Liver (tissue), 8 donors: ENCODE measurements at regions not wholly inside any gene's neighbourhood (a gene's known extent, or its start where the extent isn't known, plus 50 kb on each side); places are given as distances from the start of the nearest gene placed in this dataset.

Experiments used
- DNase-seq: peaks from one replicate; pipeline ENCODE4 v3.0.0-alpha.2; 2017; ENCODE audit warnings: low spot score
- H3K27ac ChIP-seq, 2 donors: one replicate each; pipeline ENCODE4 v1.7.0; 2013; ENCODE audit warnings: inconsistent platforms in 2 of 2, low read length in 2 of 2, control low read depth in 1 of 2, low read depth in 1 of 2, mild to moderate bottlenecking in 1 of 2
- H3K27me3 ChIP-seq, 4 donors: one replicate each; pipeline versions ENCODE4 v1.6.1 to v1.7.0; 2013; ENCODE audit warnings: low read length in 3 of 4, inconsistent platforms in 1 of 4, mild to moderate bottlenecking in 1 of 4, moderate library complexity in 1 of 4; ENCODE audit not compliant: control insufficient read depth in 4 of 4, insufficient read depth in 4 of 4
- H3K36me3 ChIP-seq, 4 donors: one replicate each; pipeline versions ENCODE4 v1.6.1 to v1.7.0; 2013; ENCODE audit warnings: low read length in 3 of 4, mild to moderate bottlenecking in 3 of 4, low read depth in 1 of 4, moderate library complexity in 1 of 4; ENCODE audit not compliant: control insufficient read depth in 4 of 4, insufficient read depth in 3 of 4
- H3K4me1 ChIP-seq, 4 donors: one replicate each; pipeline versions ENCODE4 v1.6.1 to v1.7.0; 2013; ENCODE audit warnings: low read length in 3 of 4, mild to moderate bottlenecking in 3 of 4, moderate library complexity in 1 of 4; ENCODE audit not compliant: control insufficient read depth in 4 of 4, insufficient read depth in 4 of 4
- H3K4me3 ChIP-seq, 3 donors: one replicate each; pipeline versions ENCODE4 v1.6.1 to v1.7.0; 2013; ENCODE audit warnings: low read length in 3 of 3, control low read depth in 1 of 3, low read depth in 1 of 3, mild to moderate bottlenecking in 1 of 3
- H3K9ac ChIP-seq, 2 donors: one replicate each; pipeline ENCODE4 v1.7.0; 2013; ENCODE audit warnings: low read length in 2 of 2, mild to moderate bottlenecking in 2 of 2, moderate library complexity in 2 of 2, control low read depth in 1 of 2, low read depth in 1 of 2
- H3K9me3 ChIP-seq, 4 donors: one replicate each; pipeline versions ENCODE4 v1.6.1 to v1.7.0; 2013; ENCODE audit warnings: low read length in 3 of 4; ENCODE audit not compliant: control insufficient read depth in 4 of 4
- ATF3 ChIP-seq: IDR thresholded peaks from 2 replicates; pipeline ENCODE4 v1.6.1; 2016; ENCODE audit warnings: antibody characterized with exemption
- CTCF ChIP-seq: fragments of 150-350 bp; IDR thresholded peaks from 2 replicates; pipeline ENCODE4 v1.5.1; 2017; ENCODE audit warnings: improper control_type of control experiment, low read depth, low read length; ENCODE audit not compliant: missing input control
- FOXA1 ChIP-seq: IDR thresholded peaks from 2 replicates; pipeline ENCODE4 v1.6.1; 2016; ENCODE audit warnings: antibody characterized with exemption
- FOXA2 ChIP-seq: IDR thresholded peaks from 2 replicates; pipeline ENCODE4 v1.6.1; 2016; ENCODE audit warnings: antibody characterized with exemption
- GABPA ChIP-seq, 2 donors: IDR thresholded peaks in 1 of 2; conservative IDR thresholded peaks in 1 of 2; 2 replicates each; pipeline ENCODE4 v1.6.1; 2016; ENCODE audit warnings: antibody characterized with exemption in 2 of 2, mild to moderate bottlenecking in 1 of 2, moderate library complexity in 1 of 2
- HNF4G ChIP-seq: IDR thresholded peaks from 2 replicates; pipeline ENCODE4 v1.6.1; 2016; ENCODE audit warnings: antibody characterized with exemption
- JUND ChIP-seq, 2 donors: IDR thresholded peaks; 2 replicates each; pipeline ENCODE4 v1.6.1; 2016; ENCODE audit warnings: antibody characterized with exemption in 2 of 2
- MAX ChIP-seq: IDR thresholded peaks from 2 replicates; pipeline ENCODE4 v1.6.1; 2016; ENCODE audit warnings: antibody characterized with exemption
- NR2F2 ChIP-seq: IDR thresholded peaks from 2 replicates; pipeline ENCODE4 v1.6.1; 2016; ENCODE audit warnings: antibody characterized with exemption
- RAD21 ChIP-seq, 2 donors: IDR thresholded peaks; 2 replicates each; pipeline ENCODE4 v1.6.1; 2016; ENCODE audit warnings: antibody characterized with exemption in 2 of 2, mild to moderate bottlenecking in 2 of 2
- REST ChIP-seq: IDR thresholded peaks from 2 replicates; pipeline ENCODE4 v1.6.1; 2016; ENCODE audit warnings: antibody characterized with exemption, mild to moderate bottlenecking
- RXRA ChIP-seq, 2 donors: IDR thresholded peaks; 2 replicates each; pipeline ENCODE4 v1.6.1; 2017 to 2018; ENCODE audit warnings: antibody characterized with exemption in 2 of 2, mild to moderate bottlenecking in 1 of 2
- SP1 ChIP-seq: IDR thresholded peaks from 2 replicates; pipeline ENCODE4 v1.6.1; 2018; ENCODE audit warnings: antibody characterized with exemption, mild to moderate bottlenecking
- TAF1 ChIP-seq: conservative IDR thresholded peaks from 2 replicates; pipeline ENCODE4 v1.6.1; 2016; ENCODE audit warnings: antibody characterized with exemption, mild to moderate bottlenecking
- YY1 ChIP-seq: IDR thresholded peaks from 2 replicates; pipeline ENCODE4 v1.6.1; 2016; ENCODE audit warnings: antibody characterized with exemption, mild to moderate bottlenecking
- WGBS: extraction: QIAGEN DNeasy Blood & Tissue Kit; methylation state at CpG from one replicate; pipeline ENCODE4 v1.1.7; 2013; 5-methylcytosine and 5-hydroxymethylcytosine counted together
- donor health status: healthy.
- donor health status: healthy.
- donor health status: healthy.
- donor health status: healthy.
- donor health status: healthy.

- Histone ChIP-seq H3K9ac (no peak overlapping the region), H3K4me1 (no peaks in the 10 kb centered on the region), H3K27me3 (peaks cover 0 to 9% (median 2%) of the 10 kb centered on the region in 4 donors), H3K4me3 (no peak overlapping the region), H3K9me3 (no peaks in the 10 kb centered on the region), H3K27ac (no peak overlapping the region), H3K36me3 (no peaks in the 10 kb centered on the region)
- WGBS = 56% methylated on average over 4 of the region's 4 CpGs
- DNase-seq = no peak
- TF ChIP-seq HNF4G = no peak
- no peak for TF ChIP-seq JUND (IDR thresholded peaks at IDR 0.05)
- TF ChIP-seq GABPA (IDR thresholded peaks at IDR 0.05 in 1 of 2, conservative IDR thresholded peaks at IDR 0.05 in 1 of 2) = no peak
- no peak for TF ChIP-seq YY1
- no peak for TF ChIP-seq MAX
- TF ChIP-seq ATF3 = no peak
- no peak for TF ChIP-seq SP1
- TF ChIP-seq TAF1 = no peak
- TF ChIP-seq REST = no peak
- TF ChIP-seq RXRA (IDR thresholded peaks at IDR 0.05) = no peak
- no peak for TF ChIP-seq NR2F2
- TF ChIP-seq FOXA2 = no peak
- no peak for TF ChIP-seq CTCF
- TF ChIP-seq FOXA1 = no peak
Measured at GRCh38 chr20:56826306-56826704, 197.2 kb downstream of the TFAP2C start.

GRCh38 chr20:56826705-56827665 lies 197.9 kb downstream of the TFAP2C start:
- no peak for DNase-seq
- peaks cover 0 to 9% (median 2%) of the 10 kb centered on the region in 4 donors for H3K27me3 ChIP-seq
- TF ChIP-seq GABPA (IDR thresholded peaks at IDR 0.05 in 1 of 2, conservative IDR thresholded peaks at IDR 0.05 in 1 of 2) (no peak), JUND (IDR thresholded peaks at IDR 0.05) (no peak), YY1 (no peak), RXRA (IDR thresholded peaks at IDR 0.05) (no peak), RAD21 (IDR thresholded peaks at IDR 0.05) (no peak), NR2F2 (no peak), FOXA1 (no peak), CTCF (no peak), FOXA2 (no peak)

More at GRCh38 chr20:56826705-56827665, 197.9 kb downstream of the TFAP2C start:
- Histone ChIP-seq H3K4me3 (no peak overlapping the region), H3K36me3 (no peaks in the 10 kb centered on the region), H3K27ac (no peak overlapping the region), H3K4me1 (no peaks in the 10 kb centered on the region), H3K9ac (no peak overlapping the region), H3K9me3 (no peaks in the 10 kb centered on the region)
- 51% methylated on average over 22 of the region's 22 CpGs for WGBS
